NT2/D1 (cell line): ENCODE measurements at regions not wholly inside any gene's neighbourhood (a gene's known extent, or its start where the extent isn't known, plus 50 kb on each side); places are given as distances from the start of the nearest gene placed in this dataset.

Experiments used
- DNase-seq: peaks from one replicate; pipeline ENCODE4 v3.0.0-alpha.2; 2011; ENCODE audit warnings: low read depth, low spot score
- H3K27me3 ChIP-seq: 2 replicates; pipeline ENCODE4 v1.6.0; 2011; ENCODE audit warnings: mild to moderate bottlenecking; ENCODE audit not compliant: insufficient read length, insufficient read depth
- H3K36me3 ChIP-seq: 2 replicates; pipeline ENCODE4 v1.6.1; 2011; ENCODE audit warnings: mild to moderate bottlenecking, low read length, mixed read lengths; ENCODE audit not compliant: insufficient read depth, insufficient read length
- H3K4me1 ChIP-seq: 2 replicates; pipeline ENCODE4 v1.5.1; 2011; ENCODE audit not compliant: insufficient read depth, insufficient read length
- H3K4me3 ChIP-seq: 2 replicates; pipeline ENCODE4 v1.5.1; 2011; ENCODE audit warnings: low read depth; ENCODE audit not compliant: insufficient read length
- H3K9ac ChIP-seq: 2 replicates; pipeline ENCODE4 v1.6.0; 2011; ENCODE audit warnings: low read depth; ENCODE audit not compliant: insufficient read length
- H3K9me3 ChIP-seq: 2 replicates; pipeline ENCODE4 v1.5.1; 2011; ENCODE audit warnings: mild to moderate bottlenecking, low read length; ENCODE audit not compliant: insufficient read depth
- SUZ12 ChIP-seq: IDR thresholded peaks from 2 replicates; pipeline ENCODE4 v1.6.1; 2011; ENCODE audit not compliant: insufficient read length, insufficient read depth; ENCODE audit errors: extremely low read depth
- YY1 ChIP-seq: IDR thresholded peaks from 2 replicates; pipeline ENCODE4 v1.6.1; 2011; ENCODE audit not compliant: insufficient read length, insufficient read depth
- ZNF274 ChIP-seq: IDR thresholded peaks from 2 replicates; pipeline ENCODE4 v1.6.1; 2011; ENCODE audit warnings: mild to moderate bottlenecking, low read depth, low read length

DNA sequence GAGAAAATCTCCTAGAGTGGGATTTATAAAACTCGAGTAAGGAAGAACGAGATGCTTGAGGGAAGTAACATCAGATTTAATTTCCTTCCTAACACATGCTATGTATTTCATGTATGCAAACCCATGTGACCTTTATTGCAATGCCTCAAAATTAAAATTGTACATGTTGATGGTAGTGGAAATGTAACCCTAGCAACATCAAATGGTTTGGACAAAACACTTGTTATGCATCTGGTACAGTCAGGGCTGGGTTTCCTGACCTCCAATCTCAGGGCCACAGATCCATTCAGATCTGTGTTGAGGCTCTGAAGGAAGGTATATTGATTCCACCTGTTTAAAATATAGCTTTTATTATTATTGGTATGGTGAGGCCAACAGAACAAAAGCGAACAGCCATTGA, 246.0 kb downstream of the WNT5A start:
- Histone ChIP-seq H3K4me3 (no peak overlapping the region), H3K9me3 (no peaks in the 10 kb centered on the region), H3K27me3 (no peaks in the 10 kb centered on the region), H3K9ac (no peak overlapping the region), H3K4me1 (no peaks in the 10 kb centered on the region), H3K36me3 (no peaks in the 10 kb centered on the region)
- DNase-seq: no peak
- TF ChIP-seq ZNF274: no peak

DNA sequence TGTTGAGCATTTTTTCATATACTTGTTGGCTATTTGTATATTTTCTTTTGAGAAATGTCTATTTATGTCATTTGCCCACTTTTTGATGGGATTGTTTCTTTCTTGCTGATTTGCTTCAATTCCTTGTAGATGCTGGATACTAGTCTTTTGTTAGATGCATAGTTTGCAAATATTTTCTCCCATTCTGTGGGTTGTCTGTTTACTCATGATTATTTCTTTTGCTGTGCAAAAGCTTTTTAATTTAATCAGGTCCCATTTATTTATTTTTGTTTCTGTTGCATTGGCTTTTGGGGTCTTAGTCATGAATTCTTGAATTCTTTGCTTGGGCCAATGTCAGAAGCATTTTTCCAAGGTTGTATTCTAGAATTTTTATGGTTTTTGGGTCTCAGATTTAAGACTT, 251.7 kb downstream of the WNT5A start:
- Histone ChIP-seq H3K9me3 (no peaks in the 10 kb centered on the region), H3K36me3 (no peaks in the 10 kb centered on the region), H3K9ac (no peak overlapping the region), H3K4me3 (no peak overlapping the region), H3K27me3 (no peaks in the 10 kb centered on the region), H3K4me1 (no peaks in the 10 kb centered on the region)
- no peak for DNase-seq
- TF ChIP-seq SUZ12: no peak

DNA sequence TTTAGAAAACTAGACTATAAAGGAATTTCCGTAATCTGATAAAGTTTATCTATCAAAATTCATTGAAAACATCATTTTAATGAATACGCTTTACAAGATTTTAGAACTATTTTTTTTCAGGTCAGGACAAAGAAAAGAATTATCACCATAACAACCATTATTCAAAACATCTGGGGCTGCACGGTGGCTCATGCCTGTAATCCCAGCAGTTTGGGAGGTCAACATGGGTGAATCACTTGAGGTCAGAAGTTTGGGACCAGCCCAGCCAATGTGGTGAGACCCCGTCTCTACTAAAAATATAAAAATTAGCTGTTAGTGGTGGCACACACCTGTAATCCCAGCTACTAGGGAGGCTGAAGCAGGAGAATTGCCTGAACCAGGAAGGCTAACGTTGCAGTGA, 260.4 kb downstream of the WNT5A start:
- H3K9me3 ChIP-seq: no peaks in the 10 kb centered on the region
- H3K9ac ChIP-seq: no peak overlapping the region
- no peaks in the 10 kb centered on the region for H3K27me3 ChIP-seq
- no peaks in the 10 kb centered on the region for H3K36me3 ChIP-seq
- H3K4me3 ChIP-seq: no peak overlapping the region
- no peak for DNase-seq
- H3K4me1 ChIP-seq: no peaks in the 10 kb centered on the region
- TF ChIP-seq YY1 (no peak), ZNF274 (no peak), SUZ12 (no peak)

DNA sequence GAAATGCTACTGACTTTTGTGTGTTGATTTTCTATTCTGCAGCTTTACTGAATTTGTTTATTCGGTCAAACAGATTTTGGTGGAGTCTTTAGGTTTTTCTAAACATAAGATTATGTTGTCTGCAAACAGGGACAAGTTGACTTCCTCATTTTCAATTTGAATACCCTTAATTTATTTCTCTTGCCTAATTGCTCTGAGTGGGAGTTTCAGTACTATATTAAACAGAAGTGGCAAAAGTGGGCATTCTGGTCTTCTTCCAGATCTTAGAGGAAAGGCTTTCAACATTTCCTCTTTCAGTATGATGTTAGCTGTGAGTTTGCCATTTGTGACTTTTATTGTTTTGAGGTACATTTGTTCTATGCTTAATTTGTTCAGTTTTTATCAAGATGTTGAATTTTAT, 268.5 kb downstream of the WNT5A start:
- Histone ChIP-seq H3K36me3 (no peaks in the 10 kb centered on the region), H3K9me3 (peaks cover 18% of the 10 kb centered on the region; the same call in 1 of the 2 replicates), H3K4me1 (no peaks in the 10 kb centered on the region), H3K9ac (no peak overlapping the region), H3K27me3 (no peaks in the 10 kb centered on the region), H3K4me3 (no peak overlapping the region)
- TF ChIP-seq YY1 (no peak), ZNF274 (no peak), SUZ12 (no peak)
- no peak for DNase-seq

DNA sequence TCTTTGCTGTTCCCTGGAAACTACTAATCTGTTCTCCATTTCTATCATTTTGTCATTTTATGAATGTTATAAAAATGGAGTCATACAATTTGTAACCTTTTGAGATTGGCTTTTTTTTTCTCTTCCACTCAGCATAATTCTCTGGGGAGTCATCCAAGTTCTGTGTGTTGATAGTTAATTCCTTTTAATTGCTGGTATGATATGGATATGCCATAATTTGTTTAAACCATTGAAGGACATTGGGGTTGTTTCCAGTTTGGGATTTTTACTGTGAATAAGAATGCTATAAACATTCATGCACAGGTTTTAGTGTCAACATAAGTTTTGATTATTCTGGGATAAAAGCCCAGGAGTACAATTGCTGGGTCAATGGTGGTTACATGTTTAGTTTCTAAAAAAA, 279.4 kb downstream of the WNT5A start:
- Histone ChIP-seq H3K4me1 (no peaks in the 10 kb centered on the region), H3K36me3 (no peaks in the 10 kb centered on the region), H3K27me3 (no peaks in the 10 kb centered on the region), H3K9me3 (peaks cover 16% of the 10 kb centered on the region; the same call in 1 of the 2 replicates), H3K9ac (no peak overlapping the region), H3K4me3 (no peak overlapping the region)
- TF ChIP-seq SUZ12: no peak
- no peak for TF ChIP-seq YY1
- no peak for TF ChIP-seq ZNF274
- DNase-seq: no peak

DNA sequence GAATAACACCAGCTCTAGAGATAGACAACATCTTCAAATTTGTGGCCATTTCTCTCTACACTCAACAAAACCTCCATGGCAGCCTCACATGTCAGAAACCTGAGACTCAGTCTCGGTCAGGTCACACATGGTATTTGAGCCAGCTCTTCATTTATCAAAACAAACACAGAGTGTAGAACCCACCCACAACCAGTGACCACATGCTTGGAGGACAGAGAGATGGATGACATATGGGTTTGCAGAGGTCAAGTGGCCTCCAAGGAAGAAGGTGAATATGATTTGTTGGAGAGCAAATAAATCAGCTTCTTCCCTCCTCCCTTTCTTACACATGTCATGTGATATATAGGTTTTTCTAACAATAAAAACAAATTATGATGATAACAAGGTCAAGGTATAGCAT, 278.1 kb upstream of the LRTM1 start:
- Histone ChIP-seq H3K9ac (no peak overlapping the region), H3K4me3 (no peak overlapping the region), H3K4me1 (no peaks in the 10 kb centered on the region), H3K36me3 (no peaks in the 10 kb centered on the region), H3K9me3 (peaks cover 16% of the 10 kb centered on the region; the same call in 1 of the 2 replicates), H3K27me3 (no peaks in the 10 kb centered on the region)
- TF ChIP-seq YY1 (no peak), SUZ12 (no peak), ZNF274 (no peak)
- no peak for DNase-seq

DNA sequence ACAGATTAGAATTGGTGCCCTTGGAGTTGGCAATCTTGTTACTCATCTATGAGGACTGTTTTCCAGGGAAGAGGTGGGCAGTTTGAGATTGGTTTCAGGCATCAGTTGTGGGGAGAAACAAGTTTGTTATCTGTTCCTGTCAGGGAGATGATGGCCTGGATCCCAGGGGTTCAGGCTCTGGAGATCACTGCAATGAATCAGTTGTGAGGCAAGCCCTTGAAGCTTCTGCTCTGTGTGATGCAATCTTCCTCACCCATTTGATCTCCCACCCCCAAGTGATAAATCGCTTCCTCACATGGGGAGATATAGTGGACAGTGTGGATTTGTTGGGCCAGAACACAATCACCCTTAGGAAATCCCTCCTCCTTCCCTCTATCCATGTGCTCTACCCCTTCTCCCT, 276.6 kb upstream of the LRTM1 start:
- Histone ChIP-seq H3K4me3 (no peak overlapping the region), H3K9ac (no peak overlapping the region), H3K4me1 (no peaks in the 10 kb centered on the region), H3K9me3 (peaks cover 14% of the 10 kb centered on the region; the same call in 1 of the 2 replicates), H3K27me3 (no peaks in the 10 kb centered on the region), H3K36me3 (no peaks in the 10 kb centered on the region)
- DNase-seq: no peak
- no peak for TF ChIP-seq SUZ12
- no peak for TF ChIP-seq YY1
- TF ChIP-seq ZNF274: no peak

DNA sequence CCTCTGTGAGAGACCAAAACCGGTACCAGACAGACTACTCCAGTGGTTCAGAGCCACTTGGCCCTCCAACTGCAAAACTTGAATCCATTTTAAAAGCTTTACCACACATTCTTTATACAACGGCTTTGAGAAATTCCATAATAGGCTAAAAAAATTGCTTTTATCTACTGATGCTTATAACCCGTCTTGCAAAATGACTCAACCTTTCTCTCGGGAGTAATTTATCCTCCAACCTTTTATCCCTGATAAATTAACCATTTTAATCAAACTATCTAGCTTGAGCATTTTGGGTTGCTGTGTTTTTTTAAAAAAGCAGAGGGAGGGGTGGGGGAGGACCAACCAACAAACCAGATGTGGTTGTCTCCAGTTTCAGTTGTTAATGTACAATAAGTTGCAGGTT, 275.7 kb upstream of the LRTM1 start:
- Histone ChIP-seq H3K4me1 (no peaks in the 10 kb centered on the region), H3K9ac (no peak overlapping the region), H3K4me3 (no peak overlapping the region), H3K36me3 (no peaks in the 10 kb centered on the region), H3K27me3 (no peaks in the 10 kb centered on the region), H3K9me3 (peaks cover 5% of the 10 kb centered on the region; the same call in 1 of the 2 replicates)
- TF ChIP-seq SUZ12 (no peak), ZNF274 (no peak), YY1 (no peak)
- DNase-seq: no peak
